HuH-7.5 (cell line): ENCODE measurements at regions not wholly inside any gene's neighbourhood (a gene's known extent, or its start where the extent isn't known, plus 50 kb on each side); places are given as distances from the start of the nearest gene placed in this dataset.
"Not testable (repeated sequence)": the region's sequence is repeated elsewhere in the genome, so short reads cannot be mapped to it uniquely, and the experiment has no call there.

Experiments used
- DNase-seq: peaks from one replicate; pipeline ENCODE4 v3.0.0; 2011; ENCODE audit warnings: low spot score

DNA sequence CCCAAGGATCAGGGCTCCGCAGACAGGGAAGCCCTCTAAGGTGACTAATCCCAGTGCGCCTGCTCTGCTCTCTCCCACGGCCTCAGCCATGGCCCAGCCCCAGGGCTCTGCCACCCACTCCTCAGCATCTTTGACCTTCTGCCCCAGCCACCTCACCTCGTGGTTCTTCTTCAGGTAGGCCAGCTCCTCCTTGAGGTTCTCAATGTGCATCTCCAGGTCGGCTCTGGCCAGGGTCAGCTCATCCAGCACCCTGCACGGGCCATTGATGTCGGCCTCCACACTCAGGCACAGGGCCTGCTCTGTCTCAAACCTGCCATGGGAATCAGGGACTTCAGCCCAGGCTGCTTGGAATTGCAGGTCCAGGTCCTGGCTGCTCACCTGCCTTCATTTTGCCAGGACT is 128.4 kb downstream of the TNFRSF13B start:
- not testable (repeated sequence) for DNase-seq

DNA sequence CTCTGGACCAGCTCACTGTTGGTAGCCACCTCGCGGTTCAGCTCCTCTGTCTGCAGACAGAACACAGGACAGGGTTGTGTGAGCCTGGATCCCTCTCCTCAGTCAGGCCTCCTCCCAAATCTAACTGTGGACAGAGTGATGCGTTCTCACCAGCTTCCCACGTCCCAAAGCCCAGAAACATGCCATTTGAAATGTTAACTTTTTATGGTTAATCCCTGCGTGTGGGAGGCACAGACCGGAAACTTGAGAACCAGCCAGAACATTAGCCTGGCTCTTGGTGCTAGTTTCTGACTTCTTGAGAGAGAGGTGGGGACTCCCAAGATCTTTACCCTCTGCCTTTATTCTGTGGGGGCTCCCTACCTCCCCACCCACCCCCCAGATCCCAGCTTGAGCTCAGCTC is 129.6 kb downstream of the TNFRSF13B start:
- not testable (repeated sequence) for DNase-seq

- DNase-seq = not testable (repeated sequence)
Observed at GRCh38 chr17:16841896-16842295, 130.0 kb downstream of the TNFRSF13B start.

DNA sequence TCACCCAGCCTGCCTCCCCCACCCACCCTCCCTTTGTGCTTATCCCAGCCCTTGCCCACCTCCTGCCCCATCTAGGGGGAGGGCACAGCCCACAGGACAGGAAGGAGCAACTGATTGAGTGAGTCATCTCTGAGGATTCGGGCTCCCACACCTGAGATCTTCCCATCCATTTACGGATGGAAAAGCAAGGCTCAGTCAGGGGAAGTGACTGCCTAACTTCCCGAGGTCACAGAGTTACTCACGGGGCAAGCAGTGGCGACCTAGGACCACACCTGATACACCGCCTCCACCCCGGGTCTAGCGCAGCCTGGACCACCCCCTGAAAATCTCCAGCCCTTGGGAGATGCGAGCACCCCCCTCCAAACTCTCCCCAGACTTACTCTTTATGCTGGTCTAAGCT is 131.7 kb downstream of the TNFRSF13B start:
- not testable (repeated sequence) for DNase-seq

GRCh38 chr17:16839242-16840175 is 132.4 kb downstream of the TNFRSF13B start:
- DNase-seq = not testable (repeated sequence)

GRCh38 chr17:16838795-16839194 is 133.1 kb downstream of the TNFRSF13B start:
- not testable (repeated sequence) for DNase-seq

GRCh38 chr17:16838287-16838686 is 133.6 kb downstream of the TNFRSF13B start:
- DNase-seq = not testable (repeated sequence)

DNA sequence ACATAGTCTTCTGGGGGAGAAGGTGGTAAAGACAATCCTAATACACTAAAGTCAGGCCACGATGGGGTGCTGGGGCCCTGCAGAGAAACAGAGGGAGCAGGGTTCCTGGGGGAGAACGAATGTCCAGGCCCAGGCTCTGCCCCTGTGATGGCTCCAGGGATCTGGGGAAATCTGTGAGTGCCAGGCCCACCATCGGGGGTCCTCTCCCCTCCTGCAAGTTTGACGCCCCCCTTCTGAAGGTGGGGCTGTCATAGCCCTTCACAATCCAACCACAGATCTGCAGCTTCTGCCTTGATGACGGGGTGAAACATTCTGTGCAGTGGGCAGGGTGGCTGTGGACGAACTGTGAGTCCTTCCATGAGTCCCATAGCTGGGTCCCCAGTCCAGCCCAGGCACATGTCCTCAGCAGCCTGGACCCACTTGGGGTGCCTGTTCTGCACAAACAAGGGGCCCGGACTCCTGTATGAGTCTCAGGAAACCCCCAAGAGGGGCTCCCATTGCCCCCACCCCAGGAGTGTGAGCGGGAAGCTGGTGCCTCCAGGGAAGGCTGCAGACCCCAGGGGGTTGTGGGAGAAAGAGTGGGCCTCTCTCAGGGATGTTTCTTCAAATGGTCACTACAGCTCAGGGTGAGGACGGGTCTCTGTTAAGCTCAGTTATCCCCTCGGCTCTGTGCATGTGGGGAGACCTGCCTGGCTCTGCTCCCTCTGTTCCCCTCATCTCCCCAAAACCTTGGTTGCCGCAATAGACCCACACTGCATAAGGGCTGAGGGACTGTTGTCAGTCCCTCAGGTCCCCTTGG is 134.3 kb downstream of the TNFRSF13B start:
- DNase-seq = not testable (repeated sequence)

- not testable (repeated sequence) for DNase-seq
Observed at GRCh38 chr17:16836315-16836915, 135.5 kb downstream of the TNFRSF13B start.

DNA sequence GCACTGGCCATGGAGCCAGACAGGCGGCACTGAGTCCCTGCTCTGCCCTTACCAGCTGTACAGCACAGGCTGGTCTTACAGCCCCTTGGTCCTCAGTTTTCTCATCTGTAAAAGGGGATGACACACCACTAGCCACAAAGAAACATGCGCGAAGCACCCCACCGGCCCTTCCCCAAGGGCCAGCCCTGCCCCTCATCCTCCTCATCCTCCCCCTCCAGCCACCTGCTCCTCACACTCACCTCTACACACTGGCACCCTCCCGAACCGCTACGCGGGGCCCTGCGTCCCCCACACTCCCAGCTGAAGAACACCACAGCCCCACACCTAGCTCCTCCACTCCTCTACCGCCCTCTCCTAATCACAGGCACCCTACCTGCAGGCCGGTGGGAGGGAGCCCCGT is 138.4 kb downstream of the TNFRSF13B start:
- DNase-seq = not testable (repeated sequence)

DNA sequence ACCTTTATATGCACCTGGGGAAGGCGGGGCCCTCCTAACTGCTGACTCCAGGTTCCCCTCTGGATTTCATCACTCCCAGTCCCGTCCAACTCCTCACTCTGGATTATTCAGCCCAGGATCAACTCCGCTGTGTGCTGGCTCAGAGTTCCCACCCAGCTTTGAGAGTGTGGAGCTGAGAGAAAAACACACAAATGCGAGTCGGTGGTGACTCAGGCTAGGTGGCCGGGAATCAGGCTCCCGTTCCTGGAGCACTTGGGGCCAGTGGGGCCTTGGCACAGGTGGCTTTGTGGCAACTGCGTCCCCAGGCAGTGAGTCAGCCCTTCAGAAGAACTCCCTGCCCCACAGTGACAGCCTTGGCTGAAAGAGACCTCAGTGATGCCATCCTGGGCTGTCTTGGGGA is 139.1 kb downstream of the TNFRSF13B start:
- DNase-seq = not testable (repeated sequence)

GRCh38 chr17:16832206-16832605 is 139.7 kb downstream of the TNFRSF13B start:
- not testable (repeated sequence) for DNase-seq

DNA sequence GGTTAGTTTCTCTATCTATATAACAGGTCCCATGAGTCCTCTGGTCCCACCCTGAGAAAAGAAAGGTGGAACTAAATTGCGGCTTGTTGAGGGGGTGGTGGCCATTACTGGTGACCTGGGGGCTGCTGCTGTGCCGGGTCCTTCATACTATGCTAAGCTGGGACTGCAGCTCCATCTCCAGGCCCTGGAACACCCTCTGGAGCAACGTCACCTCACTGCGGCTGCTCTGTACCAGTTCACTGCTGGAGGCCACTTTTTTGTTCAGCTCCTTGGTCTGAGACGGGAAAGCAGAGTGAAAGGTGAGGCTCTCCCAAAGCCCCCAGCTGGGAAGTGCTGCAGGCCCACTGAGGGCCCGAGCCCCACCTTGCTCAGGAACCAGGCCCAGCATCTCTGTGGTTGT is 140.7 kb downstream of the CCDC144A start:
- DNase-seq = not testable (repeated sequence)

GRCh38 chr17:16830219-16830618 is 140.2 kb downstream of the CCDC144A start:
- DNase-seq = not testable (repeated sequence)
